ENCODE measurements at regions not wholly inside any gene's neighbourhood (a gene's known extent, or its start where the extent isn't known, plus 50 kb on each side); places are given as distances from the start of the nearest gene placed in this dataset.

DNA sequence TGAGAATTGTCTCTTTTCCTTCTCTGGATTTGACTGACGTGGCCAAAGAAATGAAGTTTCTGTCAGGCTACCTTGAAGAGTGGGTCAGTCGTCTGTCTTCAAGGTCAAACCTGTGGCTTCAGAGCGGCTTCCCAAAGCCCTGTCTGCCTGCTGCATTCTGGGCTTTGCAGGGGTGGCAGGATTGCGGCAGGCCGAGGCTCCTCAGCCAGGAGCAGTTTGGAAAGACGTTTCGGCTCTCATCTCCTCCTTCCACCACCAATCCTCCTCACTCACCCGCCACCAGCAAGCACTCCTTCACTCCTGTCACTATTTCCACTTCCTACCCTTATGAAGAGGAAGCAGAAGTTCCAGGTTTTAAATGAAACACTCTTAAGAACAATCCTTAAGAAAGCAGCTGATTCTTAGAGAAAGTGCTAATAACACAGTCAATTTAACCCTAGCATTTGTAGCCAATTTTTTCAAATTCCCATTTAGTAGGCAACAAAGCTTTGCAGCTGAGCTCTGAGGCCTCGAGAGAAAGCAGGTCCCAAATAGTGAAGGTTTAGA lies 351.7 kb downstream of the ZNF608 start:
- no TSS peak for BruUV-seq (replicated peaks)
- under 1% methylated on average over 8 of the region's 9 CpGs for WGBS (ENCODE audit: insufficient coverage, low coverage, missing lambda C conversion rate)
- no peak for FAIRE-seq
- TF ChIP-seq KDM4B (IDR thresholded peaks at IDR 0.05; ENCODE audit: borderline replicate concordance in 2 of 2, low read depth in 1 of 2) (no peak), ZNF764 (CRISPR knock-in tag; IDR thresholded peaks at IDR 0.05; ENCODE audit: low read depth) (no peak), STAG1 (CRISPR knock-in tag; IDR thresholded peaks at IDR 0.05; ENCODE audit: borderline replicate concordance) (no peak), ZNF212 (CRISPR knock-in tag; IDR thresholded peaks at IDR 0.05) (no peak), ZNF217 (CRISPR knock-in tag; IDR thresholded peaks at IDR 0.05) (no peak), SRSF9 (IDR thresholded peaks at IDR 0.05; ENCODE audit: borderline replicate concordance, low read depth, low read length) (no peak), MCM5 (IDR thresholded peaks at IDR 0.05; ENCODE audit: low read depth) (no peak), ZNF12 (CRISPR knock-in tag; IDR thresholded peaks at IDR 0.05) (no peak), EHMT2 (IDR thresholded peaks at IDR 0.05) (no peak), LCOR (CRISPR knock-in tag; IDR thresholded peaks at IDR 0.05) (no peak), ZNF76 (CRISPR knock-in tag; IDR thresholded peaks at IDR 0.05; ENCODE audit: borderline replicate concordance) (no peak), BDP1 (IDR thresholded peaks at IDR 0.05; ENCODE audit: insufficient read depth, insufficient read length) (no peak), E2F3 (CRISPR knock-in tag; IDR thresholded peaks at IDR 0.05) (no peak), ETV5 (CRISPR knock-in tag; IDR thresholded peaks at IDR 0.05; ENCODE audit: low read depth) (no peak), OTX1 (CRISPR knock-in tag; IDR thresholded peaks at IDR 0.05) (no peak)
- TF ChIP-seq, protein P1, sequence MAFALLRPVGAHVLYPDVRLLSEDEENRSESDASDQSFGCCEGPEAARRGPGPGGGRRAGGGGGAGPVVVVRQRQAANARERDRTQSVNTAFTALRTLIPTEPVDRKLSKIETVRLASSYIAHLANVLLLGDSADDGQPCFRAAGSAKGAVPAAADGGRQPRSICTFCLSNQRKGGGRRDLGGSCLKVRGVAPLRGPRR (CRISPR knock-in tag; IDR thresholded peaks at IDR 0.05) = no peak
- TF ChIP-seq, protein P2, sequence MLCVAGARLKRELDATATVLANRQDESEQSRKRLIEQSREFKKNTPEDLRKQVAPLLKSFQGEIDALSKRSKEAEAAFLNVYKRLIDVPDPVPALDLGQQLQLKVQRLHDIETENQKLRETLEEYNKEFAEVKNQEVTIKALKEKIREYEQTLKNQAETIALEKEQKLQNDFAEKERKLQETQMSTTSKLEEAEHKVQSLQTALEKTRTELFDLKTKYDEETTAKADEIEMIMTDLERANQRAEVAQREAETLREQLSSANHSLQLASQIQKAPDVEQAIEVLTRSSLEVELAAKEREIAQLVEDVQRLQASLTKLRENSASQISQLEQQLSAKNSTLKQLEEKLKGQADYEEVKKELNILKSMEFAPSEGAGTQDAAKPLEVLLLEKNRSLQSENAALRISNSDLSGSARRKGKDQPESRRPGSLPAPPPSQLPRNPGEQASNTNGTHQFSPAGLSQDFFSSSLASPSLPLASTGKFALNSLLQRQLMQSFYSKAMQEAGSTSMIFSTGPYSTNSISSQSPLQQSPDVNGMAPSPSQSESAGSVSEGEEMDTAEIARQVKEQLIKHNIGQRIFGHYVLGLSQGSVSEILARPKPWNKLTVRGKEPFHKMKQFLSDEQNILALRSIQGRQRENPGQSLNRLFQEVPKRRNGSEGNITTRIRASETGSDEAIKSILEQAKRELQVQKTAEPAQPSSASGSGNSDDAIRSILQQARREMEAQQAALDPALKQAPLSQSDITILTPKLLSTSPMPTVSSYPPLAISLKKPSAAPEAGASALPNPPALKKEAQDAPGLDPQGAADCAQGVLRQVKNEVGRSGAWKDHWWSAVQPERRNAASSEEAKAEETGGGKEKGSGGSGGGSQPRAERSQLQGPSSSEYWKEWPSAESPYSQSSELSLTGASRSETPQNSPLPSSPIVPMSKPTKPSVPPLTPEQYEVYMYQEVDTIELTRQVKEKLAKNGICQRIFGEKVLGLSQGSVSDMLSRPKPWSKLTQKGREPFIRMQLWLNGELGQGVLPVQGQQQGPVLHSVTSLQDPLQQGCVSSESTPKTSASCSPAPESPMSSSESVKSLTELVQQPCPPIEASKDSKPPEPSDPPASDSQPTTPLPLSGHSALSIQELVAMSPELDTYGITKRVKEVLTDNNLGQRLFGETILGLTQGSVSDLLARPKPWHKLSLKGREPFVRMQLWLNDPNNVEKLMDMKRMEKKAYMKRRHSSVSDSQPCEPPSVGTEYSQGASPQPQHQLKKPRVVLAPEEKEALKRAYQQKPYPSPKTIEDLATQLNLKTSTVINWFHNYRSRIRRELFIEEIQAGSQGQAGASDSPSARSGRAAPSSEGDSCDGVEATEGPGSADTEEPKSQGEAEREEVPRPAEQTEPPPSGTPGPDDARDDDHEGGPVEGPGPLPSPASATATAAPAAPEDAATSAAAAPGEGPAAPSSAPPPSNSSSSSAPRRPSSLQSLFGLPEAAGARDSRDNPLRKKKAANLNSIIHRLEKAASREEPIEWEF (CRISPR knock-in tag; IDR thresholded peaks at IDR 0.05) = no peak

More for the DNA sequence above, 351.7 kb downstream of the ZNF608 start:
- in situ Hi-C loops (cut with MboI) = no loop called here
- intact Hi-C loops (cut with micrococcal nuclease) = no loop called here
- H3K9me3 ChIP-seq (replicated peaks; ENCODE audit: control insufficient read depth, insufficient read depth, low read depth, low read length) = no peaks in the 10 kb centered on the region
- no peaks in the 10 kb centered on the region for H4K20me1 ChIP-seq (replicated peaks; ENCODE audit: control insufficient read depth, insufficient read depth, low read length)
- ATAC-seq (no peak), DNase-seq (ENCODE audit: extremely low read depth in 1 of 4, low spot score in 3 of 4) (no peak)
- no peak overlapping the region for H3K9ac ChIP-seq (ENCODE audit: insufficient read depth in 1 of 2, low read depth in 2 of 2, low read length in 2 of 2)
- H3K9me1 ChIP-seq (ENCODE audit: control insufficient read depth, insufficient read depth, low read length) = no peaks in the 10 kb centered on the region
- no peak overlapping the region for H3K27ac ChIP-seq (ENCODE audit: extremely low read depth, low read depth, low read length)
- no peak overlapping the region for H3K4me2 ChIP-seq (ENCODE audit: insufficient read depth, low read length)
- H3K4me1 ChIP-seq (replicated peaks in 1 of 2; ENCODE audit: control insufficient read depth in 2 of 2, insufficient read depth in 2 of 2, low read length in 2 of 2) = no peaks in the 10 kb centered on the region
- H3K4me3 ChIP-seq = no peak overlapping the region
- H3K79me2 ChIP-seq (ENCODE audit: control insufficient read depth, insufficient read depth, low read length) = no peaks in the 10 kb centered on the region
- no peaks in the 10 kb centered on the region for H3K27me3 ChIP-seq (ENCODE audit: control insufficient read depth in 2 of 2, insufficient read depth in 2 of 2, low read length in 2 of 2)
- no peak overlapping the region for H2AFZ ChIP-seq (ENCODE audit: low read depth, low read length)
- POLR2A ChIA-PET = no interaction called here
- CTCF ChIA-PET (ENCODE audit: low intra/inter-chr PET ratio) = no interaction called here
- H3K36me3 ChIP-seq (ENCODE audit: control insufficient read depth, insufficient read depth, low read length) = no peaks in the 10 kb centered on the region

All from K562 (cell line).